Activated naive CD8-positive, alpha-beta T cell treated with anti-CD3 and anti-CD28 coated beads, Interleukin-2, amount 50 U/mL, for 24 hours (primary cell): ENCODE measurements at regions not wholly inside any gene's neighbourhood (a gene's known extent, or its start where the extent isn't known, plus 50 kb on each side); places are given as distances from the start of the nearest gene placed in this dataset.

Experiments
- ATAC-seq: fragments of 150-1000 bp; cut with Tn5 transposase; one replicate; pipeline ENCODE4 v1.10.0; 2021
- DNase-seq: peaks from one replicate; pipeline ENCODE4 v3.0.0; 2021
- H3K27ac Mint-ChIP-seq: one replicate; pipeline ENCODE4 v1.8.0; 2021; ENCODE audit warnings: mild to moderate bottlenecking, mixed read lengths
- H3K27me3 Mint-ChIP-seq: one replicate; pipeline ENCODE4 v1.8.0; 2021; ENCODE audit warnings: mixed read lengths
- H3K36me3 Mint-ChIP-seq: one replicate; pipeline ENCODE4 v1.8.0; 2021; ENCODE audit warnings: low read depth, mixed read lengths
- H3K4me1 Mint-ChIP-seq: one replicate; pipeline ENCODE4 v1.8.0; 2021; ENCODE audit warnings: mixed read lengths
- H3K4me3 Mint-ChIP-seq: one replicate; pipeline ENCODE4 v1.8.0; 2021; ENCODE audit warnings: mild to moderate bottlenecking, moderate library complexity, mixed read lengths
- H3K9me3 Mint-ChIP-seq: one replicate; pipeline ENCODE4 v1.8.0; 2021; ENCODE audit warnings: mixed read lengths

DNA sequence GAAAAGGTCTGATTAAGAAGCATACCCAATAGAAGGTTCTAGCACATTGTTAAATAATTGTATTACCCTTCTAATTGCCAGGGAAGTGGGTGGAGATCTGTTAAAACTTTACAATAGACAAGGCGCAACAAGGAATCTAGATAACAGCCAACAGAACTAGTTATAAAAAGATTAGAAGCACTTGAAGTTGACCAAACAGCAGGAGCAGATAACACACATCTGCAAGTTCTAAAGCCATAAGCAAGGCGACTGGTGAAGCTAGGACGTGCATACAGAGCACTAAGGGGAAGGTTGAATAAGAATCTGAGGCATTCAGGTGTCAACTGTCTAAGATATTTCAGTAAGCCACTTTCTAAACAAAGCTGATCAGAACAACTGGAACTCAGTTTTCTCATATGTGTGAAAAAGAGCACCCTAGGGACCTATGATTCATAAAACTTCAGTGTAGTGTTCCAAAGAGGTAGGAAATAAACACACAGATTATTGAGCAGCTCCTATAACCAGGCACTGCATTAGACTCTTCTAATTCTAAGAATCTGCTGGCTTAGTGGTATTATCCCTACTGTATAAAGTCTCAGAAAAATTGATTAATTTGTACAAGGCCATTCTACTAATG, 111.2 kb downstream of the SAMD9 start:
- H3K9me3 Mint-ChIP-seq = no peaks in the 10 kb centered on the region
- no peak for ATAC-seq
- DNase-seq = no peak
- no peak overlapping the region for H3K27ac Mint-ChIP-seq
- peaks cover 6% of the 10 kb centered on the region for H3K27me3 Mint-ChIP-seq
- H3K4me1 Mint-ChIP-seq = no peaks in the 10 kb centered on the region
- no peaks in the 10 kb centered on the region for H3K36me3 Mint-ChIP-seq
- no peak overlapping the region for H3K4me3 Mint-ChIP-seq

DNA sequence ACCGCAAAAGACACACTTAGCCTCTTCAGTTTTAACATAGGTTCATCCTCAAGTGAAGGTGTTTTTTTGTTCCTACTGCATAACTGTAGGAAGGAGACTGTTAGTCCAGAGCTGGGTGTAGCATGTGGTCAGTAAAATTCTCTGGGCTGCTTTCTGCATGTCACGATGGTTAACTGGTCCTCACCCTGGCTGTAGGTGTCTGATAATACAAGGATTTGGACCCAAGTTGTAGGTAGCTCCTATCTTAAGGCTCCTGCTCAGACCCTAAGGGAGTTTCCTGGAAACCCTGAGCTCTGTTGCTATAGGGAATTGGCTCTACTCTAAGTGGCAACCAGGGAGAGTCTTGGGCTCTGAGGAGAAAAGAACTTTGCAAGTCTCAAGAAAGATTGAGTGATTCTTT, 112.9 kb downstream of the SAMD9 start:
- Mint-ChIP-seq H3K27ac (no peak overlapping the region), H3K27me3 (peaks cover 6% of the 10 kb centered on the region), H3K4me3 (no peak overlapping the region), H3K9me3 (no peaks in the 10 kb centered on the region), H3K4me1 (no peaks in the 10 kb centered on the region), H3K36me3 (no peaks in the 10 kb centered on the region)
- ATAC-seq = no peak
- no peak for DNase-seq

DNA sequence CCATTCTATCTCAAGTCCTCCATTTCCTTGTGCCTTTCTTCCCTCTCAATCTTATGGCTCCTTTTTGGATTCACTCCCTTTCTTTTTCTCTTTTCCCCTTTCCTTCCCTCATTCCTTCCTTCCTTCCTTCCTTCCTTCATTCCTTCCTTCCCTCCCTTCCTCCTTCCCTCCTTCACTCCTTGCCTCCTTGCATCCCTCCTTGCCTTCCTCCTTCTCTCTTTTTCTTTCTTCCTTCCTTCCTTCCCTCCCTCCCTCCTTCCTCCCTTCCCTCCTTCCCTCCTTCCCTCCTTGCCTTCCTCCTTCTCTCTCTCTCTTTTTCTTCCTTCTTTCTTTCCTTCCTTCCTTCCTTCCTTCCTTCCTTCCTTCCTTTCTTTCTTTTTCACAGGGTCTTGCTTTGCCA, 120.1 kb downstream of the SAMD9 start:
- H3K27ac Mint-ChIP-seq = no peak overlapping the region

DNA sequence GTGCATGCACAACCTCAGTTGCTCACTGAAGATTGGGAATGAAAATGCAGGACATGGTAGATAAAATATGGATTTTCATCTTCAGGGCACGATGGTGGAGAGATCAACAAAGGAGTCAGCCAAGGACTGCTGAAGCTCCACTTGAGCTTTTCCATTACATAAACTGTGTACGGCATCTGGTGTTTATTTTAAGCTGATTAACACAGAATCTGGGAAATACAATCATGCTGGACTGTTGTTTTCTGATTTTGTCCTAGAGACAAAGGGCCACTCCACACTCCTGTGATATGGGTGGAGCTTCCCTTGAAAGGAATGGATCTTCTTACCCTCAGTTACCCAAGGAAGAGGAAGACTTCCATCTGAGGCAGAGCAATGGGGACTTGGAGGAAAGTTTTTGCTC, 120.6 kb downstream of the SAMD9 start:
- Mint-ChIP-seq H3K27ac (no peak overlapping the region), H3K27me3 (peaks cover 3% of the 10 kb centered on the region), H3K4me1 (no peaks in the 10 kb centered on the region), H3K4me3 (no peak overlapping the region), H3K9me3 (no peaks in the 10 kb centered on the region), H3K36me3 (no peaks in the 10 kb centered on the region)
- no peak for DNase-seq
- ATAC-seq = no peak

More for the DNA sequence above, 120.1 kb downstream of the SAMD9 start:
- no peaks in the 10 kb centered on the region for H3K9me3 Mint-ChIP-seq
- H3K27me3 Mint-ChIP-seq = peaks cover 3% of the 10 kb centered on the region
- H3K4me1 Mint-ChIP-seq = no peaks in the 10 kb centered on the region
- ATAC-seq (no peak), DNase-seq (no peak)
- H3K4me3 Mint-ChIP-seq = no peak overlapping the region
- no peaks in the 10 kb centered on the region for H3K36me3 Mint-ChIP-seq

DNA sequence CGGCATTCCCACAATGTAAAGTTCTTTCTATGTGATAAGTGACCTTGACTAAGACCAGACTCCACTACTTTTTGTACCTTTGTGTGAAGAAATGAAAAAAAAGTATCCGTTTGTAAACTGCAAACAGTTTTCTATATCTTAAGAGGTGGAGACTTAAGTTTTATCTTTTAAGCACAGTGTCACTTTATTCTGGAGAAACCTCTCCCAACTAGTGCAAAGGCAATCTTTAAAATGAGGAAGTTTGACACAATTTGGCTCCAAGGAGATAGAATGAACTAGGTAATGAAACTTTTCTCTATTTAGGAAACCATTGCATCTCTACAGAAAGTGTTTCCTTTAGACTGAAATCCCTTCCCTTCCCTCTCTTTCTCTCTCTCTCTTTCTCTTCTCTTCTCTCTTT, 122.9 kb downstream of the SAMD9 start:
- no peaks in the 10 kb centered on the region for H3K4me1 Mint-ChIP-seq
- ATAC-seq (no peak), DNase-seq (no peak)
- no peak overlapping the region for H3K4me3 Mint-ChIP-seq
- H3K36me3 Mint-ChIP-seq = no peaks in the 10 kb centered on the region
- no peaks in the 10 kb centered on the region for H3K9me3 Mint-ChIP-seq
- H3K27me3 Mint-ChIP-seq = peaks cover 3% of the 10 kb centered on the region
- no peak overlapping the region for H3K27ac Mint-ChIP-seq

DNA sequence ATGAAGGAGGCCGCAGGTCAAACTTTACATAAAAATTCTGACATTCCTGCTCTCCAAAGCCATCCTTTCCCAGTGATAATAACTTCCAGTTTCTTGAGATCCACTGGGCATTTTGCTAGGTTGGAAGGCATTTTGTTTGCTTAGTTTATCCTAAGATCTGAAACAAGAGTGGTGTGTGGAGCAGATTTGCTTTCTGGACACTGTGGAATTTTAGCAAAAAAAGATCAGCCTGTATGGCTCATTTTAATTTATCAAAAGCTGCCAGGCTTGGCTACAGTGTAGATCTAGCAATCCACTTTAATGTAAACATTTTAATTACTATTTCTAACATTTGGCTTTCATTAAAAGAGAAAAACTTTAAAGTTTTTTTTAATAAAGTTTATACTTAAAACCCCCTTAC, 124.8 kb downstream of the SAMD9 start:
- H3K4me3 Mint-ChIP-seq = no peak overlapping the region
- peaks cover 3% of the 10 kb centered on the region for H3K27me3 Mint-ChIP-seq

DNA sequence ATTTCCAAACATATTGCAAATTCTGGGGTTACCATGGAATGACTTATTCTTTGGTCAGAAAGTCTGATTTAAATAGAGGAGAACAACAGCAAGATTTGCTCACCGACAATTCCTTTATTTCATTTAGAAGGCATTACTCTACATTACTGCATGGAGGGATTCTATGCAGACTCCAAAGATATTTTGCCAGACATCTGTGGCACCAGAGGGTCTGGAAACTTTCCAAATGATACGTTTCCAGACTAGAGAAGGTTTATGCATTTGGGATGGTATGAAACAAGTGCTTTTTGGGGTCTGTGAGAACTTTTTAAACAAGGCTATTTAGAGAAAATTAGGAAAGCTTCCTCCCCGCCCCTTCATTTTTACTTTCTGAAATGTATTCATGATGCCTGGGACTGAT, 125.3 kb downstream of the SAMD9 start:
- no peaks in the 10 kb centered on the region for H3K36me3 Mint-ChIP-seq
- H3K27me3 Mint-ChIP-seq = peaks cover 3% of the 10 kb centered on the region
- no peak for ATAC-seq
- H3K27ac Mint-ChIP-seq = no peak overlapping the region
- no peaks in the 10 kb centered on the region for H3K4me1 Mint-ChIP-seq
- H3K4me3 Mint-ChIP-seq = no peak overlapping the region
- H3K9me3 Mint-ChIP-seq = no peaks in the 10 kb centered on the region
- no peak for DNase-seq

More for the DNA sequence above, 124.8 kb downstream of the SAMD9 start:
- Mint-ChIP-seq H3K27ac (no peak overlapping the region), H3K9me3 (no peaks in the 10 kb centered on the region), H3K36me3 (no peaks in the 10 kb centered on the region), H3K4me1 (no peaks in the 10 kb centered on the region)
- no peak for DNase-seq
- ATAC-seq = no peak

DNA sequence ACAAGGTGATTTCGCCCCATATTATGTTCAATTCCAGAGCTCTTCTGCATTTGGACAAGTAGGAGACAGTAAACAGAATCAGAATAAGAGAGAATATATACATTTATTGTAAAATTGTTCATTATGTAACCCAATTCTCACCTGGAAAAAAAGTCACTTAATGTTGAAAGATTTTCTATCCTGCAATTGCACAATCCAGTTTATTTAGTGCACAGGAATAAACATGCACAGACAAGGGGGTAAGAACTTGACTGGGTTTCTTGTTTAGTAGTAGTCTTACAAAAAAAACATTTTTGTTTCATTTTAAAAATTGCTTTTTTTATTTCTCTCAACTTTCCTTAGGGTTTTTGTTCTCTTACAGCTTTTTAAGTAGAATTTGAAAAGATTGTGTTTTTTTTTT, 126.6 kb downstream of the SAMD9 start:
- peaks cover 2% of the 10 kb centered on the region for H3K27me3 Mint-ChIP-seq
- DNase-seq = no peak
- no peaks in the 10 kb centered on the region for H3K9me3 Mint-ChIP-seq
- H3K4me1 Mint-ChIP-seq = no peaks in the 10 kb centered on the region
- no peak for ATAC-seq
- H3K27ac Mint-ChIP-seq = no peak overlapping the region
- H3K4me3 Mint-ChIP-seq = no peak overlapping the region
- no peaks in the 10 kb centered on the region for H3K36me3 Mint-ChIP-seq

DNA sequence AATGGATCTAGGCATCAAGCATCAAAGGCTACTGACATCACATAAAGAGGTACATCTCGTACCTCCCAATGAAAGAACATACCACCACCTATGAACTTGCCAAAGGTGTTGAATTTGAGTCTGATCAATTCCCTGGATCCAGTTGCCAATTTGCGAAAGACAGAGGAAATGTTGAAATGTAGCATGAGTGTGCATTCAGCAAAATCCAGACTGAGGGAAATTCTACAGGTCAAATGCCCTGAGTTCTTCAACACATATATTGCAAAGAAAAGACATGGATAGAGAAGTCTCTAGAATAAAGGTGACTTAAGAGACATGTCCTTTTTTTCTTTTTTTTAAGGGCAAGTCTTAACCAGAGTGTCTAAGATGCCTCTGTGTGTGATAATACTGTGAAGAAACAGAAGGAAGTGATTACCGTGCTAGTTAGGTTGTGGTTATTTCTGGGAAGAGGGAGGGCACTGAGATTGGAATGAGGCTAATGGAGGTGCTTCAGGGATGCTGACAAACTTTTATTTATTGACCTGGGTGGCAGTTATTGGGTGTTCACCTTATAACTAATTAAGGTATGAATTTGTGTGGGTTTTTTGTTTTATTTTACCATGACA, 128.7 kb downstream of the SAMD9 start:
- ATAC-seq = no peak
- no peaks in the 10 kb centered on the region for H3K9me3 Mint-ChIP-seq
- H3K4me1 Mint-ChIP-seq = no peaks in the 10 kb centered on the region

DNA sequence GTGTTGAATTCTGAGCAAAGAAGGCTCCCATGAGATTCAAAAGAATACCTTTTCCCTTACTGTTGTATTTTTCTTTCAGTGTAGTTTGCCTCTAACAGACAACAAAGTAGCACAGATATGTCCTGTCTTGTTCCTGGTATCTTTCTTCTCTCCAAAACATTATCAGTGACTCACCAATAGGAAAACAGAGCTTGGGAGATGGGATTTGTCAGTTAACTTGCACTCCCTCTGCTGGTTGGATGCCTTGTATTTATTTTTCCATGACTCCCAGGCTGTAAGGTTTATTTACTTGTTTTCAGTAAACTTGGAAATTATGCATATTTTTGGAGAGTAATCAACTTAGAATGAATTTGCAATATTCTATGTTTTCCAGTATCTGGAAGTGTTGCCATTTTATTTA, 129.7 kb downstream of the SAMD9 start:
- no peak overlapping the region for H3K4me3 Mint-ChIP-seq
- no peak for DNase-seq
- no peak for ATAC-seq

More for the DNA sequence above, 128.7 kb downstream of the SAMD9 start:
- no peak for DNase-seq
- no peak overlapping the region for H3K4me3 Mint-ChIP-seq
- H3K27ac Mint-ChIP-seq = no peak overlapping the region
- H3K27me3 Mint-ChIP-seq = no peaks in the 10 kb centered on the region
- H3K36me3 Mint-ChIP-seq = no peaks in the 10 kb centered on the region

DNA sequence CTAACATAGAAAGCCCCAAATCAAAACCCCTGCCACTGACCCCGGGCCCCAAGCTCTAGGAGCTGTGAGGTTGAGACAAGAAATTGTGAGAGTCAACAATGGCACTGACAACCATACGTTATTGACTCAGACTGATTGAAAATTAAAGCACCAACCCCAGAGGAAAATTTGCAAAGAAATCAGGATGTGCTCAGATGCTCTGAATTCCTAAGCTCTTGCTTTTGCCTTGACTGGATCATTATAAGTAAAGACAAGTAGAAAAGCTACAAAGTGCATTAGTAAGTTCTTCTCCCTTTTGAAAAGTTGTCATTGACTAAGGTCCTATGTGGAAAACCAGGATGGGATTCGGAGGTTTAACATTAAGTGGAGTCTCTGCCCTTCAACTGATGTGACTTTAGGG, 130.2 kb downstream of the SAMD9 start:
- ATAC-seq (no peak), DNase-seq (no peak)
- no peaks in the 10 kb centered on the region for H3K27me3 Mint-ChIP-seq
- no peaks in the 10 kb centered on the region for H3K9me3 Mint-ChIP-seq
- H3K36me3 Mint-ChIP-seq = no peaks in the 10 kb centered on the region
- no peak overlapping the region for H3K27ac Mint-ChIP-seq
- H3K4me3 Mint-ChIP-seq = no peak overlapping the region
- H3K4me1 Mint-ChIP-seq = no peaks in the 10 kb centered on the region

More for the DNA sequence above, 129.7 kb downstream of the SAMD9 start:
- Mint-ChIP-seq H3K36me3 (no peaks in the 10 kb centered on the region), H3K27ac (no peak overlapping the region), H3K27me3 (no peaks in the 10 kb centered on the region), H3K4me1 (no peaks in the 10 kb centered on the region), H3K9me3 (no peaks in the 10 kb centered on the region)

DNA sequence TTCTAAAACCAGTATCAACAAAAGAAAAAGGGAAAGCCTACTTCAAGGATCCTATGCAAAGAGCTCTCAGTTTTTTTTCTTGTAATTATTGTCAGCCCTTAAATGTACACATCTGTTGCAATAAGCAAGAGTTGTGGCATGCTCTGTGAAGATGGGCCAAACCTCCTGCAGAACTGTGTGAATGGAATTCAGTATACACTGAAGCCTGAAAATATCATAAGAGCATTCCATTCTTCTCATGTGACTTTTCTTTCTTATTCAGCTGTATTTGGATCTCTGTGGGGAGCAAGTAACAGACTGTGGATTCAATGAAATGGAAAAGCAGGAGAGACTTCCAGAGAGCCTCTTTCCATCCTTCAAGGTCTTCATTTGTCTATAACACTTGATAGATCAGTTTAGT, 130.7 kb downstream of the SAMD9 start:
- DNase-seq (no peak), ATAC-seq (no peak)
- Mint-ChIP-seq H3K27me3 (no peaks in the 10 kb centered on the region), H3K4me1 (no peaks in the 10 kb centered on the region), H3K9me3 (no peaks in the 10 kb centered on the region), H3K36me3 (no peaks in the 10 kb centered on the region), H3K4me3 (no peak overlapping the region), H3K27ac (no peak overlapping the region)

DNA sequence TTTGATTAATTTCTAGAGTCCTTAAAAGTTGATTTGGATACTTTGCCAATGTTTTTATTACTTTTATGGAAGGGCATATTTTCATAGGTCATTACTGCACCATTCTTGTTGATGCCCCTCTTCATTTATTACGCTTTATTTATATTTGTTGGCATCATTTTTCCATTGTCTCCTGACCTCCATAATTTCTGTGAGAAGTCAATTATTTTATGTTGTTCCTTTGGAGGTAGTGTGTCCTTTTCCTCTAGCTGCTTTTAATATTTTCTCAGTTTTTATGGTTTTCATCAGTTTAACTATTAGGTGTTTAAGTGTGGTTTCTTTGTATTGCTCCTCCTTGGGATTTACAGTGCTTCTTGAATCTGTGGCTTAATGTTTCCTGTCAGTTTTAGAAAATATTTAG, 134.9 kb downstream of the SAMD9 start:
- DNase-seq (no peak), ATAC-seq (no peak)
- H3K27me3 Mint-ChIP-seq = no peaks in the 10 kb centered on the region

DNA sequence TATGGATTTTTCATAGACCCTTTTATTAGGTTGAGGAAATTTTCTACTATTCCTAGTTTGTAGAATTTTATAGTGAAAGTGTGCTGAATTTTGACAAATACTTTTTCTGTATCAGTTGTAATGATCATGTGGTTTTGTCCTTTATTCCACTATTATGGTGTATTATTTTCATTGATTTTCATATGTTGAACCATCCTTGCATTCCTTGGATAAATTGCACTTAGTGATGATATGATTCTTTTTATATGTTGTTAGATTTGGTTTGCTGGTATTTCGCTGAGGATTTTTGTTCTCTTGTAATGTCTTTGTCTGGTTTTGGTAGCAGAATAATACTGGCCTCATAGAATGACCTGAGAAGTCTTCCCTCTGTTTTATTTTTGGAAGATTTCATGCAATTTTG, 140.6 kb upstream of the CDK6 start:
- H3K27ac Mint-ChIP-seq = no peak overlapping the region
- DNase-seq (no peak), ATAC-seq (no peak)
- H3K4me3 Mint-ChIP-seq = no peak overlapping the region
- H3K27me3 Mint-ChIP-seq = no peaks in the 10 kb centered on the region
- H3K36me3 Mint-ChIP-seq = peaks cover 9% of the 10 kb centered on the region
- H3K9me3 Mint-ChIP-seq = peaks cover 49% of the 10 kb centered on the region
- peaks cover 23% of the 10 kb centered on the region for H3K4me1 Mint-ChIP-seq

More for the DNA sequence above, 134.9 kb downstream of the SAMD9 start:
- no peak overlapping the region for H3K27ac Mint-ChIP-seq
- H3K4me3 Mint-ChIP-seq = no peak overlapping the region
- H3K4me1 Mint-ChIP-seq = no peaks in the 10 kb centered on the region
- H3K36me3 Mint-ChIP-seq = peaks cover 2% of the 10 kb centered on the region
- peaks cover 14% of the 10 kb centered on the region for H3K9me3 Mint-ChIP-seq

DNA sequence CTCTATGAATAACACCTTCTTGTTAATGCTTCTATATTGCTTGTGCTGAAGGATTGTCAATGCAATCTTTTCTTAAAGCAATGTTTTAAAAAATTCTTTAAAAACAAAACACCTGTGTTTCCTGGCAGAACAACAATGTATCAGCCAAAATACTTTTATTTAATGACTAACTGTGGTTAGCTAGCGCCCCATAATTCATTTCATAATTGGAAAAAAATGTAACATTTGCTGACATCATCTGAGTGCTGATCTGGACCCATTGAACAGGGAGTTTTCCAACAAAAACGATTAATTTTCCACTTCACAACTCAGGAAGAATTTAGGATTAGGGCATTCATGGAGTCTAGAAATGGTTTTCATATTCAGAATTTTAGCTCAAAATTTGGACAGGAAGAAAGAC, 137.6 kb upstream of the CDK6 start:
- DNase-seq = no peak
- Mint-ChIP-seq H3K9me3 (peaks cover 43% of the 10 kb centered on the region), H3K4me1 (peaks cover 38% of the 10 kb centered on the region), H3K27ac (no peak overlapping the region), H3K36me3 (peaks cover 9% of the 10 kb centered on the region), H3K4me3 (no peak overlapping the region), H3K27me3 (no peaks in the 10 kb centered on the region)
- no peak for ATAC-seq

DNA sequence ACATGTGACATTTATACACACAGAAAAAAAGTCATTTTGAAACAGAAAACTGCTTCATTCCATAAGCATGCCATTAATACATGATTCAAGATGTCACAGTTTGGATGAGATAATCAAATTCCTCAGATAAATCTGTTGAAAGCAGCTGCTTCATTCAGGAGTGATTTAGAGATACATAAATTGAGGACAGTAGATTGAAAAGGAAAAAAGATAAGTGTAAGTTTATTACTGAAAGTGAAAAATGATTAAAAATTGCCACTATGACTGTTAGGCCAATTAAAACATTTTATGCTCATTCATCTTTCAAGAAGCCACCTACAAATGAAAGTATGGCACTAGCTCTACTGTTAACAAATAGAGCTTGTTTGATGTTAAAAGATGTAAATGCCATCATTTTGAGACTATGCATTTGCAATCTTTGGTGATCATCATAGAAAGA, 136.9 kb upstream of the CDK6 start:
- Mint-ChIP-seq H3K4me3 (no peak overlapping the region), H3K9me3 (peaks cover 36% of the 10 kb centered on the region), H3K27me3 (no peaks in the 10 kb centered on the region), H3K4me1 (peaks cover 40% of the 10 kb centered on the region), H3K27ac (peak overlapping the region; percentile 72), H3K36me3 (peaks cover 7% of the 10 kb centered on the region)
- DNase-seq (no peak), ATAC-seq (peak; percentile 25)
